DOHH2 (cell line): ENCODE measurements at regions not wholly inside any gene's neighbourhood (a gene's known extent, or its start where the extent isn't known, plus 50 kb on each side); places are given as distances from the start of the nearest gene placed in this dataset.

Experiments used
- H3F3A ChIP-seq: fragments of 200-600 bp; sonication (generic), shearing (Covaris generic); 2 replicates; pipeline ENCODE4 v1.6.0; 2016; ENCODE audit warnings: antibody characterized with exemption, mild to moderate bottlenecking; ENCODE audit not compliant: control insufficient read depth, insufficient read depth
- H3K27ac ChIP-seq: fragments of 200-600 bp; sonication (generic); 2 replicates; pipeline ENCODE4 v1.5.1; 2014; ENCODE audit warnings: low read depth, mild to moderate bottlenecking, low read length, moderate library complexity
- H3K27me3 ChIP-seq: fragments of 200-600 bp; sonication (generic); 2 replicates; pipeline ENCODE4 v1.6.1; 2014; ENCODE audit warnings: mild to moderate bottlenecking, low read length, mixed read lengths; ENCODE audit not compliant: control insufficient read depth
- H3K36me3 ChIP-seq: fragments of 200-600 bp; sonication (generic); 2 replicates; pipeline ENCODE4 v1.6.1; 2014; ENCODE audit warnings: mild to moderate bottlenecking, low read length, moderate library complexity, mixed read lengths; ENCODE audit not compliant: control insufficient read depth
- H3K4me1 ChIP-seq: fragments of 200-600 bp; sonication (generic); 2 replicates; pipeline ENCODE4 v1.6.1; 2014; ENCODE audit warnings: mild to moderate bottlenecking, low read length, mixed read lengths; ENCODE audit not compliant: control insufficient read depth
- H3K4me2 ChIP-seq: fragments of 200-600 bp; sonication (generic); 2 replicates; pipeline ENCODE4 v1.6.0; 2014; ENCODE audit warnings: mild to moderate bottlenecking, low read length, moderate library complexity
- H3K4me3 ChIP-seq: fragments of 200-600 bp; sonication (generic); 2 replicates; pipeline ENCODE4 v1.5.1; 2014; ENCODE audit warnings: mild to moderate bottlenecking, low read length, mixed read lengths
- H3K79me2 ChIP-seq: fragments of 200-600 bp; sonication (generic); 2 replicates; pipeline ENCODE4 v1.6.1; 2014; ENCODE audit warnings: mild to moderate bottlenecking, low read length, mixed read lengths; ENCODE audit not compliant: control insufficient read depth
- H3K9me2 ChIP-seq: fragments of 200-600 bp; sonication (generic); replicated peaks from 2 replicates; pipeline ENCODE4 v1.6.1; 2014; ENCODE audit warnings: mild to moderate bottlenecking, low read length, mixed read lengths; ENCODE audit not compliant: control insufficient read depth
- H3K9me3 ChIP-seq: fragments of 200-600 bp; sonication (generic); 2 replicates; pipeline ENCODE4 v1.6.1; 2014; ENCODE audit warnings: antibody characterized with exemption, low read length, mixed read lengths; ENCODE audit not compliant: control insufficient read depth, insufficient read depth
- H4K20me1 ChIP-seq: fragments of 200-600 bp; sonication (generic); 2 replicates; pipeline ENCODE4 v1.6.0; 2014; ENCODE audit warnings: low read depth, mild to moderate bottlenecking, antibody characterized with exemption, low read length, moderate library complexity; ENCODE audit not compliant: control insufficient read depth, insufficient read depth
- EZH2phosphoT487 ChIP-seq: fragments of 200-600 bp; sonication (generic); IDR thresholded peaks from 2 replicates; pipeline ENCODE4 v1.6.1; 2017; ENCODE audit warnings: borderline replicate concordance, mild to moderate bottlenecking, antibody characterized with exemption, low read length, moderate library complexity, mixed read lengths
- TF ChIP-seq, protein P1 (sequence below): fragments of 200-600 bp; sonication (generic); IDR thresholded peaks from one replicate; pipeline ENCODE4 v1.5.1; 2014; ENCODE audit warnings: antibody characterized with exemption, mild to moderate bottlenecking, low read depth, low read length; ENCODE audit not compliant: poor library complexity, severe bottlenecking

DNA sequence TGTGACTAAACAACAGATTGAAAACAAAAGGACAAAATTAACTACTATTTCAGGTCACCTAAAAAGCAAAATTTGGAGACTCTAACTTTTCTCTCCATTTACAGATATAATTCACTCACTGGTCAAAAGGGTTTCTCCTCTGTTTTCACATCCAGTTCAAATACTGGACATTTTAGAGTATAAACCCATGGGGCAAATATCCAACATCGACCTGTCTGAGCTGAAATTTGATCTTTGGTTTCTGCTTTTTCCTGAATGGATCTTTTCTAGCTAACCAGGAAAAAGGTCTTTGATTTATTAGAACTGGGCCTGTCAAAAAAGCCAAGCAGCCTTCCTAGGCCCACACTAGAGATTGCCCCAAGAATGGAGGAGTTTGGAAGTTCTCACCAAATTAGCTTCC is 69.3 kb upstream of the SATB2 start:
- Histone ChIP-seq H3K79me2 (no peaks in the 10 kb centered on the region), H3K27me3 (no peaks in the 10 kb centered on the region), H3K4me3 (no peak overlapping the region), H3K4me2 (no peak overlapping the region), H3K4me1 (no peaks in the 10 kb centered on the region), H3K27ac (no peak overlapping the region), H3K9me3 (no peaks in the 10 kb centered on the region), H3K36me3 (no peaks in the 10 kb centered on the region), H4K20me1 (no peaks in the 10 kb centered on the region), H3F3A (no peaks in the 10 kb centered on the region), H3K9me2 (no peaks in the 10 kb centered on the region)
- no peak for TF ChIP-seq EZH2phosphoT487
- TF ChIP-seq, protein P1, sequence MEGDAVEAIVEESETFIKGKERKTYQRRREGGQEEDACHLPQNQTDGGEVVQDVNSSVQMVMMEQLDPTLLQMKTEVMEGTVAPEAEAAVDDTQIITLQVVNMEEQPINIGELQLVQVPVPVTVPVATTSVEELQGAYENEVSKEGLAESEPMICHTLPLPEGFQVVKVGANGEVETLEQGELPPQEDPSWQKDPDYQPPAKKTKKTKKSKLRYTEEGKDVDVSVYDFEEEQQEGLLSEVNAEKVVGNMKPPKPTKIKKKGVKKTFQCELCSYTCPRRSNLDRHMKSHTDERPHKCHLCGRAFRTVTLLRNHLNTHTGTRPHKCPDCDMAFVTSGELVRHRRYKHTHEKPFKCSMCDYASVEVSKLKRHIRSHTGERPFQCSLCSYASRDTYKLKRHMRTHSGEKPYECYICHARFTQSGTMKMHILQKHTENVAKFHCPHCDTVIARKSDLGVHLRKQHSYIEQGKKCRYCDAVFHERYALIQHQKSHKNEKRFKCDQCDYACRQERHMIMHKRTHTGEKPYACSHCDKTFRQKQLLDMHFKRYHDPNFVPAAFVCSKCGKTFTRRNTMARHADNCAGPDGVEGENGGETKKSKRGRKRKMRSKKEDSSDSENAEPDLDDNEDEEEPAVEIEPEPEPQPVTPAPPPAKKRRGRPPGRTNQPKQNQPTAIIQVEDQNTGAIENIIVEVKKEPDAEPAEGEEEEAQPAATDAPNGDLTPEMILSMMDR = no peak

DNA sequence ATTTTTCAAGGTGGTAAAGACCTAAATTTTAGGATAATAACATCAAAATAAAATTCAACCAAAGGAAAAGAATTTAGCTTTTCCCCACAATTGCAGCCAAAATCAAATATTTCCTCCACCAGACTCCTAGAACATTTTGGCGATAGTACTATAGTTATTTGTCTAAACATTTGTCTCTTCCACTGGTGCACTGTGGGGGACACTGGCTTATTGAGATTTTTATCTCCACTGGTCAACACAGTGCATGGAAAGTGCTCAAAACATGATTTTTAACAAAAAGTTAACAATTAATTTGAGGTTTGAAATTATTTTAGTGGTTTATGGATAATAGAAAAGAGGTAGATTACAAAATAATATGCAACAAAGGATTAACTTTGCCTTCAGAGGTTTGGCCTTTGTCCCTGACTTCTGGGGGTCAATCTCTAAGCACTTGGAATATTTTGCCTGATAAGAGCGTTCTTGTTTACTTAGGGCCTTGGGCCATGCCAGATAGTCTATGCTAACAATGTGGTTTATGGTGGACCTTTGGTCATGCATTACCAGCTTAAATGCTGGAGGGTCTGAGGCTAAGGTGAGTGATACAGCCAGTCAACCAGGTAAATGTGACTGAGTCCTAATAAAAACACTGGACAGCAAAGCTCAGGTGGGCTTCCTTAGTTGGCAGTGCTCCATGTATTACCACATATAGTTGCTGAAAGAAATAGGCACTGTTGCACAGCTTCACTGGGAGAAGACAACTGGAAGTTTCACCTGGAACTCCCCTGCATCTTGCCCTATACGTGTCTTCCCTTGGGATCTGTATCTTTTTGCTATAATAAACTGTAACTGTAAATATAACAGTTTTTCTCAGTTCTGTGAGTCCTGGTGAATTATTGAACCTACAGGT is 67.2 kb upstream of the SATB2 start:
- no peak for TF ChIP-seq EZH2phosphoT487
- TF ChIP-seq, protein P1 = no peak

DNA sequence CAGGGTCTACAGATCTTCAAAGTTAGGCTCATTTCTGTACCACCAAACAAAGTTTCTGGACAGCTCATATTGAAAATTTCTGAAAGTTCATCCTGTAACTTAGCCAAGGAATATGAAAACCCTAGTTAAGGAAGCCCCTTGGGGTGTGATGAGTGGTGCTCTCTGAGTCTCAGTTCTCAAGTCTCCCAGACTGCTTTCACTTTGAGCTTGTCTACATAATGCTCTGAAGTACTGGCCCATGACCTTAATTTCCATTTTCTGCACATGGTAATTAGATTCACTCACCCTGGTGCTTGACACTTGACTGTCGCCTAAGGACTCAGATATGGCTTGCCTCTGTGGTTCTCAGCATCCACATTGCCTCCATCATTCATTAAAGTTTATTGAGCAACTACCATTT is 51.7 kb upstream of the SATB2 start:
- no peak for TF ChIP-seq EZH2phosphoT487
- TF ChIP-seq, protein P1 = no peak
- H3K27ac ChIP-seq = no peak overlapping the region
- H4K20me1 ChIP-seq = no peaks in the 10 kb centered on the region
- H3K9me3 ChIP-seq = no peaks in the 10 kb centered on the region
- H3K79me2 ChIP-seq = no peaks in the 10 kb centered on the region
- H3K36me3 ChIP-seq = no peaks in the 10 kb centered on the region
- H3K9me2 ChIP-seq = no peaks in the 10 kb centered on the region; the same call in 1 of the 2 replicates
- H3F3A ChIP-seq = no peaks in the 10 kb centered on the region
- no peaks in the 10 kb centered on the region for H3K4me1 ChIP-seq
- H3K4me3 ChIP-seq = no peak overlapping the region
- no peak overlapping the region for H3K4me2 ChIP-seq
- H3K27me3 ChIP-seq = no peaks in the 10 kb centered on the region

More for the DNA sequence above, 67.2 kb upstream of the SATB2 start:
- H3K36me3 ChIP-seq = no peaks in the 10 kb centered on the region
- no peaks in the 10 kb centered on the region for H3F3A ChIP-seq
- H4K20me1 ChIP-seq = no peaks in the 10 kb centered on the region
- H3K4me3 ChIP-seq = no peak overlapping the region
- H3K4me1 ChIP-seq = no peaks in the 10 kb centered on the region
- no peaks in the 10 kb centered on the region for H3K27me3 ChIP-seq
- no peak overlapping the region for H3K4me2 ChIP-seq
- no peaks in the 10 kb centered on the region for H3K9me2 ChIP-seq
- no peak overlapping the region for H3K27ac ChIP-seq
- no peaks in the 10 kb centered on the region for H3K9me3 ChIP-seq
- H3K79me2 ChIP-seq = no peaks in the 10 kb centered on the region
